Activated B cell treated with CpG ODN at 0.5 μM for 24 hours (primary cell): ENCODE measurements at regions not wholly inside any gene's neighbourhood (a gene's known extent, or its start where the extent isn't known, plus 50 kb on each side); places are given as distances from the start of the nearest gene placed in this dataset.

Experiments used
- ATAC-seq: fragments of 200-7000 bp; cut with Tn5 transposase; one replicate; pipeline ENCODE4 v1.10.0; 2021; ENCODE audit warnings: low read depth, mild to moderate bottlenecking, moderate library complexity
- CTCF ChIA-PET: fragments of 350-600 bp; sonication (Branson Sonifier 250); formaldehyde crosslinking; loops from one replicate; lab custom pipeline; 2021; ENCODE audit warnings: antibody characterized with exemption; lab: Charles Lee
- POLR2A ChIA-PET: fragments of 350-600 bp; sonication (Branson Sonifier 250); formaldehyde crosslinking; loops from one replicate; lab custom pipeline; 2021; ENCODE audit warnings: antibody characterized with exemption; lab: Charles Lee
- DNase-seq: peaks from one replicate; pipeline ENCODE4 v3.0.0; 2022
- H3K27ac Mint-ChIP-seq: one replicate; pipeline ENCODE4 v1.8.0; 2020; ENCODE audit warnings: mixed read lengths
- H3K27me3 Mint-ChIP-seq: one replicate; pipeline ENCODE4 v1.8.0; 2021; ENCODE audit warnings: mixed read lengths
- H3K36me3 Mint-ChIP-seq: one replicate; pipeline ENCODE4 v1.8.0; 2021; ENCODE audit warnings: low read depth, mixed read lengths
- H3K4me1 Mint-ChIP-seq: one replicate; pipeline ENCODE4 v1.8.0; 2021; ENCODE audit warnings: mixed read lengths
- H3K4me3 Mint-ChIP-seq: one replicate; pipeline ENCODE4 v1.8.0; 2020; ENCODE audit warnings: mild to moderate bottlenecking, mixed read lengths
- H3K9me3 Mint-ChIP-seq: one replicate; pipeline ENCODE4 v1.8.0; 2020; ENCODE audit warnings: mixed read lengths
- intact Hi-C: fragments of 100-400 bp; cut with micrococcal nuclease; formaldehyde crosslinking; loops from one replicate; pipeline ENCODE4 v1.15.1; 2024
- TF ChIP-seq, protein P1 (sequence below): fragments of 200-600 bp; IDR thresholded peaks from one replicate; pipeline ENCODE4 v1.8.0; 2022; ENCODE audit warnings: antibody characterized with exemption, mild to moderate bottlenecking

DNA sequence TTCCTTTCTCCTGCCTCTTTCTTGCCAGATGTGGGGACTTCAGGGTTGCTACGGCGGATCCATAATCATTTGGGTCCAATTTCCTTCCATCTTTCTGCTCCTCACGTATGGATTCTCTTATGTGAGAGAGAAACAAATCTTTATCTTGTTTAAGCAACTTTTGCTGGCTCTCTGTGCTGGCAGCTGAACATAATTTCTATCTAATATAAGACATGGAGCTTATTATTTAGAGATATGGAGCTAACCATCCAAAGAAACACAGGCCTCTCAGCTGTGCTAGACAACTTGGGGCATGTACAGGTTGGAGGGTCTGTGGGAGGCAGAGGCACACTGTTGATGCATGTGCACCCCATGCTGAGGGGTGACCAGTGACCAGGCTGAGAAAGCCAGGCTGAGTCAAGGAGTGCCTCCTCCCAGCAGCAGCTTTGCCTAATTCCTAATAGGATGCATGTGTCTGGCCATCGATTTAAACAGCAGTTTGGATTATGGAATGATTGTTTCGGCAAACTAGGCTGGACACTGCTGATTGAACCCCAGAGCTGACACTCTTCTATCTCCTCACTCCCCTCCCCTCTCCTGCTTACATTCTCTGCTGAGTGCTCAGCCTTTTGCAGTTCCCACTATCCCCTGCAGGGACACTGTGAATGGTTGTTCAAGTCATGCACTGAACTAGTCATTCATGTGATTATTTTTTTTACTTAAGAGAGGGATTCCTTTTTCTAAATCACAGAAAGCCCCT lies 195.8 kb downstream of the ERCC6L2 start:
- ChIA-PET CTCF (no interaction called here), POLR2A (no interaction called here)
- no peaks in the 10 kb centered on the region for H3K4me1 Mint-ChIP-seq
- no peak overlapping the region for H3K27ac Mint-ChIP-seq
- no peak overlapping the region for H3K4me3 Mint-ChIP-seq
- no peaks in the 10 kb centered on the region for H3K9me3 Mint-ChIP-seq
- ATAC-seq (no peak), DNase-seq (no peak)
- TF ChIP-seq, protein P1, sequence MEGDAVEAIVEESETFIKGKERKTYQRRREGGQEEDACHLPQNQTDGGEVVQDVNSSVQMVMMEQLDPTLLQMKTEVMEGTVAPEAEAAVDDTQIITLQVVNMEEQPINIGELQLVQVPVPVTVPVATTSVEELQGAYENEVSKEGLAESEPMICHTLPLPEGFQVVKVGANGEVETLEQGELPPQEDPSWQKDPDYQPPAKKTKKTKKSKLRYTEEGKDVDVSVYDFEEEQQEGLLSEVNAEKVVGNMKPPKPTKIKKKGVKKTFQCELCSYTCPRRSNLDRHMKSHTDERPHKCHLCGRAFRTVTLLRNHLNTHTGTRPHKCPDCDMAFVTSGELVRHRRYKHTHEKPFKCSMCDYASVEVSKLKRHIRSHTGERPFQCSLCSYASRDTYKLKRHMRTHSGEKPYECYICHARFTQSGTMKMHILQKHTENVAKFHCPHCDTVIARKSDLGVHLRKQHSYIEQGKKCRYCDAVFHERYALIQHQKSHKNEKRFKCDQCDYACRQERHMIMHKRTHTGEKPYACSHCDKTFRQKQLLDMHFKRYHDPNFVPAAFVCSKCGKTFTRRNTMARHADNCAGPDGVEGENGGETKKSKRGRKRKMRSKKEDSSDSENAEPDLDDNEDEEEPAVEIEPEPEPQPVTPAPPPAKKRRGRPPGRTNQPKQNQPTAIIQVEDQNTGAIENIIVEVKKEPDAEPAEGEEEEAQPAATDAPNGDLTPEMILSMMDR = no peak
- peaks cover 7% of the 10 kb centered on the region for H3K27me3 Mint-ChIP-seq
- H3K36me3 Mint-ChIP-seq = no peaks in the 10 kb centered on the region
- intact Hi-C loops = no loop called here

DNA sequence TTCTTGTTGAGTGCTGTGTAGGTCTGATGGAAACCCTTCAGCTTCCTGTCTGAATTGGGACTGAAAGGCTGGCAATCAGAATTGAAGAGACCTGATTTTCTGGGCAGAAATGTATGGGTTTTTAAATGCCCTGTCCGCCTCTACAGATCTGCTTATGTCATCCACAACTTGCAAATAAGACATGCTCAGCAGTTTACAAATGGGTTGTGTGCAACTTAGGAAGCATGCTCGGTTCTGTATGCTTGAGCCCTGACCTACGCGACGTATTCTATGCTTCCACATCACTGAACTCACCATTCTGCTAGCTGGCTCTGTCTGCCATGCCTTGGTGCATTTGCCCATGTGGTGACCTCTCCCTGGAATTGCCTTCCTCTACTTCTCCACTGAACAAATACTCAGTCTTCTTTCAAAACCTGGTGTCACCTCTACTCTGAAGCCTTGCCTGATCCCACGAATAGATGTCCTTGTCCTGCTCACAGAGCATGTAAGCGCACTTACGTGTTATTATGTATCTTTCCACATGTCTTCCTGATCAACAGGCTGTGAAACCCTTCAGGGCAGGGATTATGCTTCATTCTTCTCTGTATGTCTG lies 194.2 kb downstream of the ERCC6L2 start:
- TF ChIP-seq, protein P1 = no peak
- Mint-ChIP-seq H3K4me3 (no peak overlapping the region), H3K4me1 (no peaks in the 10 kb centered on the region), H3K27me3 (peaks cover 7% of the 10 kb centered on the region), H3K9me3 (no peaks in the 10 kb centered on the region), H3K27ac (no peak overlapping the region), H3K36me3 (no peaks in the 10 kb centered on the region)
- POLR2A ChIA-PET = no interaction called here
- DNase-seq = no peak
- ATAC-seq = no peak
- intact Hi-C loops = no loop called here
- CTCF ChIA-PET = no interaction called here

DNA sequence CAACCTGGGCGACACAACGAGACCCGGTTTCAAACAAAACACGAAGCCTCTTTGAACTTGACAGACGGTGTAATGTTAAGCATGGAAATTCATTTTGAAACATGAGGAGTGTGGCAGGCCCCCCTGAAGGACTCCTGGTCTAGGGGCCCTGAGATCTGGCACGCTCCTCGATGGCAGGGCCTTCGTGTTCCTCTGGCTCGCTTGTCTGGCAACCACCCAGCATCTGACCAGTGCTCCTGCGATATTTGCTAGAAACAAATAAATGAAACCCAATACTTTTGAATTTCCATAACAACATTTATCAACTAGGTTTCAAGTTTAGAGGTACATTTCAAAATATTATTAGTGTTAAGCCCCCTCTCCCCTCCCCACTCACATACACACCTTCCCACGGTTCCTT lies 193.0 kb downstream of the ERCC6L2 start:
- Mint-ChIP-seq H3K9me3 (no peaks in the 10 kb centered on the region), H3K4me3 (no peak overlapping the region), H3K36me3 (no peaks in the 10 kb centered on the region), H3K27me3 (peaks cover 4% of the 10 kb centered on the region), H3K27ac (no peak overlapping the region), H3K4me1 (no peaks in the 10 kb centered on the region)
- intact Hi-C loops = no loop called here
- POLR2A ChIA-PET = no interaction called here
- TF ChIP-seq, protein P1 = no peak
- DNase-seq (no peak), ATAC-seq (no peak)
- CTCF ChIA-PET = no interaction called here

DNA sequence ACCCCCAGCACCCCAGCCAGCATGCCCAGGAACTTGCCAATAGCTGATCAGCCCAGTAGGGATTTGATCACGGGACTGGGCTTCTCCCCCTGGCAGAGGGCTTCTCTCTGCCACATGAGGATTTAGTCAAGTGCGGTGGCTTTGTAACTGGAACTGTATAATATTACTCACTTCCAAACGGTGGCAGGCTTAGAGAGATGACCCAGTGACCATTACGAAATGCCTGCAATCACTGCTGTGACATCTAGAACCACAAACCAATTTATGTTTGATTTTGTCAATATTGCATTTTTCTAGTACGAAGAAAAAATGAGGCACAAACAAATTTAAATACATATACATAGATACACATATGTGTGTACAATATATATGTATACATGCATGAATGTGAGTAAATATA lies 192.1 kb downstream of the ERCC6L2 start:
- no peaks in the 10 kb centered on the region for H3K36me3 Mint-ChIP-seq
- no peak overlapping the region for H3K27ac Mint-ChIP-seq
- ChIA-PET CTCF (no interaction called here), POLR2A (no interaction called here)
- no peak for ATAC-seq
- H3K9me3 Mint-ChIP-seq = no peaks in the 10 kb centered on the region
- H3K27me3 Mint-ChIP-seq = peaks cover 9% of the 10 kb centered on the region
- H3K4me1 Mint-ChIP-seq = no peaks in the 10 kb centered on the region
- no peak for DNase-seq
- TF ChIP-seq, protein P1 = no peak
- H3K4me3 Mint-ChIP-seq = no peak overlapping the region
- intact Hi-C loops = no loop called here

DNA sequence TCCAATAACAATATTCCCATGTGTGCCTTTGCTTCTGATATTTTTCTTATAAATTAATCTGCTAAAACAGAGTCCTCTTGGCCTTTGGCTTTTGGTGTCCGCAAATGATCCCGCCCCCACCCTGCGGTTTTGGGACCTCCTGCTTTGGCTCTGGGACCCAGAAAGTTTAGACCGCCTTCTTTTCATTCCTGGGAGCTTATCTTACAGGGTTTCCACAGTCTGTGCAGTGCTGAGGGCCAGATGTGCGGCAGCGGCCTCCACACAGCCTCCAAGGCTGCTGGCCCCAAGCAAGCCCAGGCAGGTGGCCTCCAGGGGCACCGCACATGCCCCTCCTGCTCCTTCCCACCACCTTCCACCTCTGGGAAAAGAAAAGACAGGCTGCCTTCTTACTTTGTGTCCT lies 191.5 kb downstream of the ERCC6L2 start:
- Mint-ChIP-seq H3K27ac (no peak overlapping the region), H3K36me3 (no peaks in the 10 kb centered on the region), H3K9me3 (no peaks in the 10 kb centered on the region), H3K4me3 (no peak overlapping the region), H3K4me1 (no peaks in the 10 kb centered on the region), H3K27me3 (peaks cover 9% of the 10 kb centered on the region)
- POLR2A ChIA-PET = no interaction called here
- ATAC-seq (no peak), DNase-seq (no peak)
- intact Hi-C loops = no loop called here
- TF ChIP-seq, protein P1 = no peak
- CTCF ChIA-PET = no interaction called here
